G401 (cell line): ENCODE measurements at regions not wholly inside any gene's neighbourhood (a gene's known extent, or its start where the extent isn't known, plus 50 kb on each side); places are given as distances from the start of the nearest gene placed in this dataset.
A peak's percentile ranks its signal among the peaks of the same experiment; 100 is the strongest.
"Not testable (repeated sequence)": the region's sequence is repeated elsewhere in the genome, so short reads cannot be mapped to it uniquely, and the experiment has no call there.

Experiments used
- DNase-seq: peaks from one replicate; pipeline ENCODE4 v3.0.0-alpha.2; 2015; ENCODE audit warnings: low spot score
- in situ Hi-C: cut with HindIII; loops from 2 replicates; pipeline ENCODE4 v1.10.0; 2016; ENCODE audit warnings: low sequenced_read_pairs, mixed read lengths

- in situ Hi-C loops, DNase-seq: not testable (repeated sequence)
These were observed 53.4 kb upstream of the MED14 start for GRCh38 chrX:40788698-40789097.

DNA sequence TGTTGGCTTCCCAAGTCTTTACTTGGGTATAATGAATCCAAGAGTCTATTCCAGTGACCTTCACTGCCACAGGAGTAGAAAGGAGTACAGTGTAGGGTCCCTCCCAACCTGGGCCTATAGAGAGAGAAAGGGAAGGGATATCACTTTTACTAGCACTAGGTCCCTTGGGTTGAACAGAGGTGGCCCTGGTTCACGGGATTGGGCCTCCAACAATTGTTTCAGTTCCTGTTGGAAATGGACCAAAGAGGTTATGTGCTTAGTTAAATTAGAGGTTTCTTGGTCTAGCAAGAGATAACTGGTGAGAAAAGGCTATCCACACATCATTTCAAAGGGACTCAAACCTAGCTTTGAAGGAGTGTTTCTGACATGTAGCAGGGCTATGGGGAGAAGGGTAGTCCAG lies 57.1 kb upstream of the MED14 start:
- in situ Hi-C loops, result no loop called here
- DNase-seq, result no peak

- DNase-seq, in situ Hi-C loops: not testable (repeated sequence)
These were observed 59.4 kb upstream of the MED14 start for GRCh38 chrX:40794829-40795130.

GRCh38 chrX:40799745-40800144 lies 64.4 kb upstream of the MED14 start:
- DNase-seq, in situ Hi-C loops: not testable (repeated sequence)

DNA sequence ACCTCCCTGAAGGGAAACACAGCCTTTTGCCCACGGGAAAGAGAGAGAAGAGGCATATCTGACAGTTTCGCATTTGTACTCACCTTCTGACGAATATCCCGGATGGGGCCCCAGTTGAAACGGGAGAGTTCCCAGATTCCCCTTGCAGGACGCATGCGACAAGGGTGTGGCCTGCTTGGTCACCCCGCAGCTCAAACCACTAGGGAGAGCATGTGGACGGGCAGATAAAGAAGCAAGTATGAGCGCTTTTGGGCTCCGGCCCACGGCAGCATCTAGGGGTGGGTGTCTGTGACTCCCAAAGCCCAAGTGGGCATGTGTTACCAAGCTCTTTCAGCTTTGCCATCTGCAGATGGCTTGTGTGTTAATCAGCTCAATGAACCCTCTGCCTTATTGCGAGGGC lies 70.1 kb upstream of the MED14 start:
- DNase-seq, result no peak
- in situ Hi-C loops, result no loop called here

DNA sequence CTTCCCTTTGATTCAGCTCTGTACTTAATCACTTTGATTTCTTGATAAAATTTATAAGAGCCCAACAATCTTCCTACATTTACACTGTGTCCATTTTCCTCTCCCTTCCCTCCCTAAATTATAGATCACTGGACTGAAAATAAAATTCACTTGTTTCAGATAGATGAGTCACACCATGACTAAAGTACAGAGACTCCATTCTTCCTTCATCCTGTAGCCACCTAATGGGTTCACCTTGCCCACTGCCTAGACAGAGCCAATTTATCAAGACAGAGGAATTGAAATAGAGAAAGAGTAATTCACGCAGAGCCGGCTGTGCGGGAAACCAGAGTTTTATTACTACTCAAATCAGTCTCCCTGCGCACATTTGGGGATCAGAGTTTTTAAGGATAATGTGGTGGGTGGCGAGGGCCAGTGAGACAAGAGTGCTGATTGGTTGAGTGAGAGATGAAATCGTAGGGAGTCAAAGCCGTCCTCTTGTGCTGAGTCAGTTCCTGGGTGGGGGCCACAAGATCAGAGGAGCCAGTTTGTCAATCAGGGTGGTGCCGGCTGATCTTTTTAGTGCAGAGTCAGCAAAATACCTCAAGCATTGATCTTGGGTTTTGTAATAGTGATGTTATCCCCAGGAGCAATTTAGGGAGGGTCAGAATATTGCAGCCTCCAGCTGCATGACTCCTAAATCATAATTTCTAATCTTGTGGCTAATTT lies 71.3 kb upstream of the MED14 start:
- DNase-seq, result no peak
- in situ Hi-C loops, result no loop called here

DNA sequence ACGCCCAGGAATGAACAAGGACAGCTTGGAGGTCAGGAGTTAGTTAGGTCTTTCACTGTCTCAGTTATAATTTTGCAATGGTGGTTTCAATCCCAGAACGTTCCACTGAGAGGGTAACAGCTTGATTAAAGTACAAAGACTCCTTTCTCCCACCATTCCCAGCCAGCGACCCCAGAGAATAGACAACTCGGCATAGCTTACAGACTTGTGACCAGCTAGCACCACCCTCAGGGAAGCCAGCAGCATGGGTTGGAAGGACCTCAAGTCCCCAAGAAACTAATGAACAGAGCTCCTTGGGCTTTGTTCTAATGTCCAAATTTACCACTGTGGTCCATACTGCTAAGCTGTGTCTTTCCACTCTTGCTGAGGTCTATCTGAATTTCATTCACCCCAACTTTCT lies 72.0 kb upstream of the MED14 start:
- DNase-seq, result no peak
- in situ Hi-C loops, result no loop called here

GRCh38 chrX:40808203-40808602 lies 72.9 kb upstream of the MED14 start:
- in situ Hi-C loops, result no loop called here
- no peak for DNase-seq

GRCh38 chrX:40809210-40809609 lies 73.9 kb upstream of the MED14 start:
- no peak for DNase-seq
- in situ Hi-C loops, result no loop called here

DNA sequence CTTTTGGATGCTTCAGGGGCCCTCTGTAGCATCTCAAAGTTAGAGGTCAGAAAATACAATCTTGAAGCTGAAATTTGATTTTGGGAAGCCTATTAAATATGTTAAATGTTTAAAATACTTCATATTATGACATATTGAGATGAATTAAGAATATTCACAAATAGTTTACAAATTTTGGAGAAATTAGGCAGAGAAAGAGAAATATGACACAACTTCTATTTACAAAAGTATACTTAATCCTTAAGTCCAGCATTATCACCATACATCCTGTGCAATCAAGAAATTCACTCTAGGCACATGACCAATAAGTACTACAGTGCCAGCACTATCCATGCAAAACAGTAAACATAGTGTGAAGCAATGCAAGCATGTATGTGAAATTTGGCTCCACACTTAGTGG lies 79.7 kb upstream of the MED14 start:
- in situ Hi-C loops, DNase-seq: not testable (repeated sequence)

GRCh38 chrX:40816906-40817305 lies 81.6 kb upstream of the MED14 start:
- DNase-seq, result no peak
- in situ Hi-C loops, result no loop called here

DNA sequence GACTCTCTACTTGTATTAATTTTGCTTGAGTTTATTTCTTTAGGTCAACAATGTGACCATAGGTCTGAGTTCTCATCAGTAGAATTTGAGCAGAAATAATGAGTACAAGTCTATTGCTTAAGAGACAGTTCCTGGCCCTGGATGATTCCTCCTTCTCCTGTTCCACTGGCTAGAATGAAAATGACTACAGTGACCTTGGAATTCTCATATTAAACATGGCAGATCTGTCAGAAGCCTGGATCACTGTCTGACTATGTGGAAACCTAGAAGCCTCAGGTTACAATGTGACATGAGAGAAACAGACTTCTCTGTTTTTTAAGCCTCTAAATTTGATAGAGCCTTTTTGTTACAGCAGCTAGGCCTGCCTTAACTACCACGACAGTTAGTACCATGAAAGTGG lies 82.9 kb upstream of the MED14 start:
- DNase-seq, result no peak
- in situ Hi-C loops, result no loop called here

DNA sequence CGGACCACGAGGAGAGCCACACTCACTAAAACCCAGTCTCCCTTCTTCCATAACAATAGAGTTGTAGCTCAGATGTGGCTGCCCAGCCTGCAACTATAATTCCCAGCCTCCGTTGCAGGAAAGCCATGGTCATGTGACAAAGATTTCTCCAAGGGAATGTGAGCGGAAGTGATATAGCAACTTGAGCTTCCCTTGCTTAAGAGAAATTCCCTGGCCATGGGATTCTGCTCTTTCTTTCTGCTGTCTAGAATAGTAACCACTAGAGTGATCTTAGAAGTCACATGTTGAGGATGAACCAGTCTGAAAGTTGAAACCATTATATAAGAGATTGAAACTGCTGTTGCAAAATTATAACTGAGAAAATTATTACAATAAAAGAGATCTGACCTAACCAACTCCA lies 86.4 kb upstream of the MED14 start:
- no peak for DNase-seq
- in situ Hi-C loops, result no loop called here

GRCh38 chrX:40827331-40827730 lies 92.0 kb upstream of the MED14 start:
- in situ Hi-C loops, result no loop called here
- no peak for DNase-seq

DNA sequence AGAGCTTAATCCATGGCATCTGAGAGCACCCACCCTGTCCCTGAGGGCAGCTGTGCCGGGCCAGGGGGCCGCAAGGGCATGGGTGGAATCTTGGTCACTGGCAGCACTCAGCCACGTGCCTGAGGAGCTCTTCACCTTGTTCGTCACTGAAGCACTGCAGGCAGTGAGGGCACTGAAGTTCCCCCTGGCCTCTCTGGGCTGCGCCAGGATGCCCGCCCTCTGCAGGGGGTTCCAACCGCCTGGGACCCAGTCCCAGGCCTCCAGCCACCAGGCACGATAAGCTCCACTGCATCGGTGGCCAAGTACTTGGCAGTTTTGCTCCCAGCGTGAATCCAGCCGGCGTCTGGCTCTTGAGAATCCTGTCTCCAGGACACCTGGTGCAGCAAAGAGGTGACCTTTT lies 96.4 kb upstream of the MED14 start:
- DNase-seq, result no peak
- in situ Hi-C loops, result no loop called here

DNA sequence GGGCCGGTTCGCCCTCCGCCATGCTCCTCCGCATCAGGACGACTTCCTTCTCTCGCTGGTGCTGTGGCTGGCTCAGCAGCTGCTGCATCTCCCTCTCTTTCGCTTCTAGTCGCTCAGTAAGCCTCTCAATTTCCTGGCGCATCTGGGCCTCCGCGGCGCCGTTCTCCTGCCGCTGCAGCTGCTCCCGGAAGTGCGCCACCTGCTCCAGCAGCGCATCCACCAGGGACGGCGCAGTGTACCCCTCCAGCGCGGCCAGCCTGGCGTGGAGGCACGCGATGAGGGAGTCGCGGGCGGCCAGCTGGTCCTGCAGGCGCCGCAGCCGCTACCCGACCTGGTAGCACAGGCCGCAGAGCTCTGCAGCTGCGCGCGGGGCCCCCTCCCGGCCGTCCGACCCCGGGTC lies 97.4 kb upstream of the MED14 start:
- in situ Hi-C loops, result no loop called here
- no peak for DNase-seq

DNA sequence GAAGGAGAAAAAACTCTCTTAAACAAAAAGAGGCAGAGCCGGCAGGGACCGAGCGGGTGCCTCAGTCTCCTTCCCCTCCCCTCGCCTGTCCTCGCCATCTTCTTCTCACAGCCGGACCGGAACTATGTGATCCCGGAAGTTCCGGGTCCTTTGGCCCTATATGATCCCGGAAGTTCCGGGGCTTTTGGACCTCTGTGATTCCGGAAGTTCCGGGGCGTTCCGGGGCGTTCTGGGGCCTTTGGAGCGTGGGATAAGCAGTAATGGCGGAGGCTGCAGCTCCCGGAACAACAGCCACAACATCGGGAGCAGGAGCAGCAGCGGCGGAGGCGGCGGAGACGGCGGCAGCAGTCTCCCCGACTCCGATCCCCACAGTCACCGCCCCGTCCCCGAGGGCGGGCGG lies 98.9 kb upstream of the MED14 start:
- in situ Hi-C loops, result no loop called here
- DNase-seq, result no peak

DNA sequence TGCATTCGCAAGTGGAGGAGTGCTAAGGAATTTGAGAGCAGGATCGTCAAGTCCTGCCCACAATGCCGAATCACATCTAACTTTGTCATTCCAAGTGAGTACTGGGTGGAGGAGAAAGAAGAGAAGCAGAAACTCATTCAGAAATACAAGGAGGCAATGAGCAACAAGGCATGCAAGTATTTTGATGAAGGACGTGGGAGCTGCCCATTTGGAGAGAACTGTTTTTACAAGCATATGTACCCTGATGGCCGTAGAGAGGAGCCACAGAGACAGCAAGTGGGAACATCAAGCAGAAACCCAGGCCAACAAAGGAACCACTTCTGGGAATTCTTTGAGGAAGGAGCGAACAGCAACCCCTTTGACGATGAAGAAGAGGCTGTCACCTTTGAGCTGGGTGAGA lies 100.2 kb upstream of the MED14 start:
- DNase-seq, result no peak
- in situ Hi-C loops, result no loop called here

DNA sequence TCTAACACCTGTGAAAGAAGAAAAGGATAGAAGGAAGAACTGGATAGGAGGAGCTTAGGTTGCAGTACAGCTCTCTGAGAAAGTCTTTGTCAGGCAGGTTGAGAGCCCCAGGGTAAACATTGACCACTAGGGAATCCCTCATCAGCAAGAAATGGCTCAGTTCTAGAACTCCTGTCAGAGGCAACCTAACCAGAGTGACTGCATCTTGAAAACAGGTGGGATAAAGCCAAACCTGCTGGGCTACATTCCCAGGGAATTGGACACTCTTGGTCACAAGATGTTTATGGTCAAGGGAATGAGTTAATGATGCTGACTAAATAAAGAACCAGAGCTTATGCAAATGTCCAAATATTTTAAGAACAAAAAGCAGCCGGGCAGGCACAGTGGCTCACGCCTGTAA lies 108.3 kb upstream of the MED14 start:
- DNase-seq, result no peak
- in situ Hi-C loops, result no loop called here

DNA sequence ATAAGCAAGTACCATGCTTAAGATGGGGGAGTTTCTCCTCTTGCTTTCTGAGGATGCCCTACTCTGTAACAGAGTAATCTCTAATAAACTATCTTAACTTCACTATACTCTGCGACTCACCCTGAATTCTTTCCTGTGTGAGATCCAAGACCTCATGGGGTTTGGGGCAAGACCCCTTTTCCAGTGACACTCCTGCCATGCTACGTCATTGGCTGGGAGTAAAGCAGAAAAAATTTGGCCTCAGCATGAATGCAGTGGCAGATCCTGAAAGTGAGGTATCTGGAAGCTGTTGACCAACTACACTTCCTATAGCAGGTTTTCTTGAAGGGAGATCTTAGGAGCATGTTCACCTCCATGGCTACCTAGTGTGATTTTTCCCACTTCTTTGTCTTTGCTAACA lies 109.1 kb upstream of the MED14 start:
- in situ Hi-C loops, result no loop called here
- no peak for DNase-seq

GRCh38 chrX:40845331-40845911 lies 110.1 kb upstream of the MED14 start:
- in situ Hi-C loops, result no loop called here
- peak; percentile 2 for DNase-seq
